ENCODE measurements at regions not wholly inside any gene's neighbourhood (a gene's known extent, or its start where the extent isn't known, plus 50 kb on each side); places are given as distances from the start of the nearest gene placed in this dataset.

- TF ChIP-seq E2F1 (CRISPR knock-in tag; IDR thresholded peaks at IDR 0.05) (no peak), TP53 (CRISPR knock-in tag; IDR thresholded peaks at IDR 0.05) (no peak)
Measured at GRCh38 chr19:30704771-30705330, 332.7 kb downstream of the ZNF536 start (continued).

DNA sequence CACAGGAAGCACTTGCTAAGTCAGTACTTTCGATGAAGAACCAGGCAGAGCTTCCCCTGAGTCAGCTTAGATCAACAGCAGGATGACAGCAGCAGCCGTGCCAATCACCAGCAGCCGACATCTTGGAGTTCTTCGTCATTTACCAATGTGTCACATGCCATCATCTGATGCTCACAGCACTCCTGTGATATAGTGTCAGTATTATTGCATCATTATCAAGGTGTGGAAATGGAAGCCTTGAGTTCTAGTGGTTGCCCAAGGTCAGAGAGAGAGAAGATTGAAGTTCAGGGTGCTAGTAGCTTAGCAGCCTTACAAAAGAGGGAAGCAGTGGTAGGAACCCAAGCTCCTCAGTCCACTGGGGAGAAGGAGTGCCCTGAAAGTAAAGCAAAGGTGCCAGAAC lies 331.5 kb downstream of the ZNF536 start:
- Mint-ChIP-seq H3K36me3 (no peaks in the 10 kb centered on the region), H3K27ac (no peak overlapping the region)
- CTCF ChIA-PET, result no interaction called here

More for the DNA sequence above, 331.5 kb downstream of the ZNF536 start:
- Mint-ChIP-seq H3K4me3 (no peak overlapping the region), H3K9me3 (no peaks in the 10 kb centered on the region), H3K4me1 (no peaks in the 10 kb centered on the region), H3K27me3 (ENCODE audit: low read depth) (no peaks in the 10 kb centered on the region)
- ATAC-seq, result no peak
- DNase-seq (ENCODE audit: low spot score), result no peak
- TF ChIP-seq SMAD3 (CRISPR knock-in tag; IDR thresholded peaks at IDR 0.05; ENCODE audit: borderline replicate concordance) (no peak), MXD4 (CRISPR knock-in tag; IDR thresholded peaks at IDR 0.05; ENCODE audit: borderline replicate concordance) (no peak), ESRRA (CRISPR knock-in tag; IDR thresholded peaks at IDR 0.05; ENCODE audit: borderline replicate concordance) (no peak), TP53 (CRISPR knock-in tag; IDR thresholded peaks at IDR 0.05) (no peak), NFYB (CRISPR knock-in tag; conservative IDR thresholded peaks at IDR 0.05; ENCODE audit: low read depth) (no peak), CREB1 (CRISPR knock-in tag; IDR thresholded peaks at IDR 0.05) (no peak), PREB (CRISPR knock-in tag; IDR thresholded peaks at IDR 0.05; ENCODE audit: borderline replicate concordance) (no peak), TCF7 (CRISPR knock-in tag; IDR thresholded peaks at IDR 0.05; ENCODE audit: low read depth) (no peak), SMAD4 (CRISPR knock-in tag; IDR thresholded peaks at IDR 0.05) (no peak), NFE2L1 (CRISPR knock-in tag; IDR thresholded peaks at IDR 0.05) (no peak), ZNF232 (CRISPR knock-in tag; IDR thresholded peaks at IDR 0.05) (no peak), GABPB1 (CRISPR knock-in tag; IDR thresholded peaks at IDR 0.05) (no peak)
- TF ChIP-seq, protein P1, sequence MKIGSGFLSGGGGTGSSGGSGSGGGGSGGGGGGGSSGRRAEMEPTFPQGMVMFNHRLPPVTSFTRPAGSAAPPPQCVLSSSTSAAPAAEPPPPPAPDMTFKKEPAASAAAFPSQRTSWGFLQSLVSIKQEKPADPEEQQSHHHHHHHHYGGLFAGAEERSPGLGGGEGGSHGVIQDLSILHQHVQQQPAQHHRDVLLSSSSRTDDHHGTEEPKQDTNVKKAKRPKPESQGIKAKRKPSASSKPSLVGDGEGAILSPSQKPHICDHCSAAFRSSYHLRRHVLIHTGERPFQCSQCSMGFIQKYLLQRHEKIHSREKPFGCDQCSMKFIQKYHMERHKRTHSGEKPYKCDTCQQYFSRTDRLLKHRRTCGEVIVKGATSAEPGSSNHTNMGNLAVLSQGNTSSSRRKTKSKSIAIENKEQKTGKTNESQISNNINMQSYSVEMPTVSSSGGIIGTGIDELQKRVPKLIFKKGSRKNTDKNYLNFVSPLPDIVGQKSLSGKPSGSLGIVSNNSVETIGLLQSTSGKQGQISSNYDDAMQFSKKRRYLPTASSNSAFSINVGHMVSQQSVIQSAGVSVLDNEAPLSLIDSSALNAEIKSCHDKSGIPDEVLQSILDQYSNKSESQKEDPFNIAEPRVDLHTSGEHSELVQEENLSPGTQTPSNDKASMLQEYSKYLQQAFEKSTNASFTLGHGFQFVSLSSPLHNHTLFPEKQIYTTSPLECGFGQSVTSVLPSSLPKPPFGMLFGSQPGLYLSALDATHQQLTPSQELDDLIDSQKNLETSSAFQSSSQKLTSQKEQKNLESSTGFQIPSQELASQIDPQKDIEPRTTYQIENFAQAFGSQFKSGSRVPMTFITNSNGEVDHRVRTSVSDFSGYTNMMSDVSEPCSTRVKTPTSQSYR (CRISPR knock-in tag; IDR thresholded peaks at IDR 0.05), result no peak
- TF ChIP-seq, protein P2, sequence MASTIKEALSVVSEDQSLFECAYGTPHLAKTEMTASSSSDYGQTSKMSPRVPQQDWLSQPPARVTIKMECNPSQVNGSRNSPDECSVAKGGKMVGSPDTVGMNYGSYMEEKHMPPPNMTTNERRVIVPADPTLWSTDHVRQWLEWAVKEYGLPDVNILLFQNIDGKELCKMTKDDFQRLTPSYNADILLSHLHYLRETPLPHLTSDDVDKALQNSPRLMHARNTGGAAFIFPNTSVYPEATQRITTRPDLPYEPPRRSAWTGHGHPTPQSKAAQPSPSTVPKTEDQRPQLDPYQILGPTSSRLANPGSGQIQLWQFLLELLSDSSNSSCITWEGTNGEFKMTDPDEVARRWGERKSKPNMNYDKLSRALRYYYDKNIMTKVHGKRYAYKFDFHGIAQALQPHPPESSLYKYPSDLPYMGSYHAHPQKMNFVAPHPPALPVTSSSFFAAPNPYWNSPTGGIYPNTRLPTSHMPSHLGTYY (CRISPR knock-in tag; IDR thresholded peaks at IDR 0.05), result no peak
- TF ChIP-seq, protein P3, sequence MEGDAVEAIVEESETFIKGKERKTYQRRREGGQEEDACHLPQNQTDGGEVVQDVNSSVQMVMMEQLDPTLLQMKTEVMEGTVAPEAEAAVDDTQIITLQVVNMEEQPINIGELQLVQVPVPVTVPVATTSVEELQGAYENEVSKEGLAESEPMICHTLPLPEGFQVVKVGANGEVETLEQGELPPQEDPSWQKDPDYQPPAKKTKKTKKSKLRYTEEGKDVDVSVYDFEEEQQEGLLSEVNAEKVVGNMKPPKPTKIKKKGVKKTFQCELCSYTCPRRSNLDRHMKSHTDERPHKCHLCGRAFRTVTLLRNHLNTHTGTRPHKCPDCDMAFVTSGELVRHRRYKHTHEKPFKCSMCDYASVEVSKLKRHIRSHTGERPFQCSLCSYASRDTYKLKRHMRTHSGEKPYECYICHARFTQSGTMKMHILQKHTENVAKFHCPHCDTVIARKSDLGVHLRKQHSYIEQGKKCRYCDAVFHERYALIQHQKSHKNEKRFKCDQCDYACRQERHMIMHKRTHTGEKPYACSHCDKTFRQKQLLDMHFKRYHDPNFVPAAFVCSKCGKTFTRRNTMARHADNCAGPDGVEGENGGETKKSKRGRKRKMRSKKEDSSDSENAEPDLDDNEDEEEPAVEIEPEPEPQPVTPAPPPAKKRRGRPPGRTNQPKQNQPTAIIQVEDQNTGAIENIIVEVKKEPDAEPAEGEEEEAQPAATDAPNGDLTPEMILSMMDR (IDR thresholded peaks at IDR 0.05), result no peak
- TF ChIP-seq, protein P4, sequence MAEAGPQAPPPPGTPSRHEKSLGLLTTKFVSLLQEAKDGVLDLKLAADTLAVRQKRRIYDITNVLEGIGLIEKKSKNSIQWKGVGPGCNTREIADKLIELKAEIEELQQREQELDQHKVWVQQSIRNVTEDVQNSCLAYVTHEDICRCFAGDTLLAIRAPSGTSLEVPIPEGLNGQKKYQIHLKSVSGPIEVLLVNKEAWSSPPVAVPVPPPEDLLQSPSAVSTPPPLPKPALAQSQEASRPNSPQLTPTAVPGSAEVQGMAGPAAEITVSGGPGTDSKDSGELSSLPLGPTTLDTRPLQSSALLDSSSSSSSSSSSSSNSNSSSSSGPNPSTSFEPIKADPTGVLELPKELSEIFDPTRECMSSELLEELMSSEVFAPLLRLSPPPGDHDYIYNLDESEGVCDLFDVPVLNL (CRISPR knock-in tag; IDR thresholded peaks at IDR 0.05; ENCODE audit: borderline replicate concordance, low read depth), result no peak
- POLR2A ChIA-PET, result no interaction called here
